Astrocyte (in vitro differentiated cells and primary cell): ENCODE measurements at regions not wholly inside any gene's neighbourhood (a gene's known extent, or its start where the extent isn't known, plus 50 kb on each side); places are given as distances from the start of the nearest gene placed in this dataset.

Source experiments
- CTCF ChIP-seq: IDR thresholded peaks from 2 replicates; pipeline ENCODE4 v1.5.1; 2011; ENCODE audit warnings: low read depth, mild to moderate bottlenecking, inconsistent platforms, low read length, moderate library complexity; ENCODE audit not compliant: insufficient read depth
- EZH2 ChIP-seq: IDR thresholded peaks from 2 replicates; pipeline ENCODE4 v1.6.1; 2012; ENCODE audit warnings: mild to moderate bottlenecking, low read length, inconsistent platforms; ENCODE audit not compliant: insufficient read depth

GRCh38 chr2:82301506-82301905 is 1997.0 kb upstream of the LRRTM1 start:
- no peak for TF ChIP-seq CTCF
- no peak for TF ChIP-seq EZH2
